ENCODE measurements at regions not wholly inside any gene's neighbourhood (a gene's known extent, or its start where the extent isn't known, plus 50 kb on each side); places are given as distances from the start of the nearest gene placed in this dataset.

DNA sequence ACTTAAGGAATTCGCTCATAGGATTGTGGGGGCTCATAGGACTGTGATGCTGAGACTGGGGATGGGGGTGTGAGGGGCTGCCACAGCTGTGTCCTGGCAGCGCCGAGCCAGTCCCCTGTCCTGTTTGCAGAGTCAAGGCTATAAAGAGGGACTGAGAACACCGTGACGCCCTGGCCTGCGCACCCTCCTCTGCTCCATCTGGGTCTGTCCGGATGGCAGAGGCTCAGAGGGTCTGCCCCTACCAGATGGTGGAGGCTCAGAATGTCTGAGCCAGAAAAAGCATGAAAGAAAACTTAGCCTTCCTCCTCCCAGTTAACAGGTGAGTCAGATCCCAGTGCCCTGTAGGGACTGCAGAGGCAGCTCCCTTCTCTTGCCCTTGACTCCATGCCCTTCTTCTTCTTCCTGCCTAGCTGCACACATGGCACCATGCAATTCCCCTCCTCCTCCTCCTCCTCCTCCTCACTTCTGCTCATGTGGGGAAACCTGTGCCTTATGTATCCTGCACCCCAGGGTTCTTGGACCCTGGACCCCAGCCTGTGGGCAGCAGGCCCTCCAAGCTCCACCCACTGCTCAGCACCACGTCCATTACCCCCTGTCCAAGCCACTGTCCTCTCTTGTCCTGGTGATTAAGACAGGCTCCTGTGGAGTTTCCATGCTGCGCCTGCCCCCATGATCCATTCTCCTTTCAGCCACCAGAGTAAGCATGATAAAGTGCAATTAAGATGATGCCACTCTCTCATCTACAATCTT is 410.0 kb upstream of the SULF2 start:
- TF ChIP-seq POLR2AphosphoS5 (IDR thresholded peaks at IDR 0.05; ENCODE audit: low read depth), result no peak
- TF ChIP-seq GABPA (IDR thresholded peaks at IDR 0.05; ENCODE audit: low read depth), result no peak
- TF ChIP-seq SPI1 (IDR thresholded peaks at IDR 0.05; ENCODE audit: borderline replicate concordance, low read depth), result no peak
- TF ChIP-seq, protein P1, sequence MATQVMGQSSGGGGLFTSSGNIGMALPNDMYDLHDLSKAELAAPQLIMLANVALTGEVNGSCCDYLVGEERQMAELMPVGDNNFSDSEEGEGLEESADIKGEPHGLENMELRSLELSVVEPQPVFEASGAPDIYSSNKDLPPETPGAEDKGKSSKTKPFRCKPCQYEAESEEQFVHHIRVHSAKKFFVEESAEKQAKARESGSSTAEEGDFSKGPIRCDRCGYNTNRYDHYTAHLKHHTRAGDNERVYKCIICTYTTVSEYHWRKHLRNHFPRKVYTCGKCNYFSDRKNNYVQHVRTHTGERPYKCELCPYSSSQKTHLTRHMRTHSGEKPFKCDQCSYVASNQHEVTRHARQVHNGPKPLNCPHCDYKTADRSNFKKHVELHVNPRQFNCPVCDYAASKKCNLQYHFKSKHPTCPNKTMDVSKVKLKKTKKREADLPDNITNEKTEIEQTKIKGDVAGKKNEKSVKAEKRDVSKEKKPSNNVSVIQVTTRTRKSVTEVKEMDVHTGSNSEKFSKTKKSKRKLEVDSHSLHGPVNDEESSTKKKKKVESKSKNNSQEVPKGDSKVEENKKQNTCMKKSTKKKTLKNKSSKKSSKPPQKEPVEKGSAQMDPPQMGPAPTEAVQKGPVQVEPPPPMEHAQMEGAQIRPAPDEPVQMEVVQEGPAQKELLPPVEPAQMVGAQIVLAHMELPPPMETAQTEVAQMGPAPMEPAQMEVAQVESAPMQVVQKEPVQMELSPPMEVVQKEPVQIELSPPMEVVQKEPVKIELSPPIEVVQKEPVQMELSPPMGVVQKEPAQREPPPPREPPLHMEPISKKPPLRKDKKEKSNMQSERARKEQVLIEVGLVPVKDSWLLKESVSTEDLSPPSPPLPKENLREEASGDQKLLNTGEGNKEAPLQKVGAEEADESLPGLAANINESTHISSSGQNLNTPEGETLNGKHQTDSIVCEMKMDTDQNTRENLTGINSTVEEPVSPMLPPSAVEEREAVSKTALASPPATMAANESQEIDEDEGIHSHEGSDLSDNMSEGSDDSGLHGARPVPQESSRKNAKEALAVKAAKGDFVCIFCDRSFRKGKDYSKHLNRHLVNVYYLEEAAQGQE (IDR thresholded peaks at IDR 0.05; ENCODE audit: insufficient replicate concordance, low read depth), result no peak
- TF ChIP-seq CTCF (IDR thresholded peaks at IDR 0.05; ENCODE audit: insufficient read depth, low read length), result no peak
- H3K27ac ChIP-seq (replicated peaks), result no peak overlapping the region
- H3K4me3 ChIP-seq (replicated peaks; ENCODE audit: insufficient read depth, low read length), result no peak overlapping the region
- DNase-seq (ENCODE audit: low read depth in 1 of 2, low spot score in 1 of 2), result no peak
- no peaks in the 10 kb centered on the region for H3K27me3 ChIP-seq (ENCODE audit: insufficient read depth, poor library complexity, severe bottlenecking)

DNA sequence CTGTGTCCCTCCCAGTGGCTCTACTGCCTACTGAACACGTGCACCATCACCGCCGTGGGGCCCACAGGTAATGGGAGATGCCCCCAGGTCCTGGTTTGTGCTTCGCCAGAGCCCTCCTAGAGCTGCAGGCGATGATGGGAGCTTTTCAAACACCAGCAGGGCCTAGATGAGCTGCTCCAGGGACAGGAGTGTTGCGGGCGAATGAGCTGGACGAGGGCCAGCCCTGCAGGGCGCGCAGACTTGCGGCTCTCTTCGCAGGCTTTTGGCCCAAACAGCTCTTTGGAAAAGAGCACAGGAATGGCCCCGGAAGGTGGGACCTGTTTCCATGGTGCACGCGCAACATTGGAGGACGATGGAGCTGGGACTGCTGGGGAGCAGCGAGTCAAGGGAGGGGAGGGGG is 409.3 kb upstream of the SULF2 start:
- DNase-seq (ENCODE audit: low read depth in 1 of 2, low spot score in 1 of 2), result no peak
- no peak overlapping the region for H3K27ac ChIP-seq (replicated peaks)

DNA sequence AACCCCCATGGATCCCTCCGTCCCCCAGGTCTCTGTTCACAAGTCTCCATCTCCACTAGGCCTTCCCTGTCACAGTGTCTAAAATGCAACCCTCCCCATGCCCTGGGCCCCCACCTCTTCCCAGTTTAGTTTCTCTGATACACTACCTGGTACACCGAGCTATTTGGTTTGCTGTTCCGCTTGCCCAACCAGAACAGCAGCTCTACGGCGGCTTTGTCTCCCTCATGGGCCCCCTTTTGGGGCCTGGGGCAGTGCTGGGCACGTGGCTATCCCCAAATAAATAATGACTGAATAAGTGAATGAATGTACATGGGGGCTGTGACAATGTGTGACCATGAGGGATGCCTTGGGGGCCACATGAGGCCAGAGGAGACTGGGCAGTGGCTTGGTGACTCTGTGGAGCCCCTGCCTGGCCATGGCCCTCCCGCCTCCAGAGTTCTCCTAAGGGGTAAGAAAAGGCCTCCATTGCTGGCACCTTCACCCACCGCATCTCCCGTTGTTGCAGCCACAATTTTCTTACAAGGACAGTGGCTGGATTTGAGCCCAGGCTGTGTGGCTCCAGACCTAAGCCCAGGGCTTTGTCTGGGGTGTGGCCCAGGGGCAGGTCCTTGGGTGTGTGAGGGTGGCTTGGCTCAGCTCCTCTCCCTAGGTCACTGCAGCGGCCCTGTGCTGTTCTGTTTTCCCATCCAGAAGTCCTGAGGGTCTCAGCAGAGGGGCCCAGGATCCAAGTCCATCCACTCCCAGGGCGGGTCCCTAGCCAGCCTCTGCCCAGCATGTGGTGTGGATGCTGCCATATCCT is 408.5 kb upstream of the SULF2 start:
- DNase-seq (ENCODE audit: low read depth in 1 of 2, low spot score in 1 of 2), result no peak

More for the DNA sequence above, 409.3 kb upstream of the SULF2 start:
- no peak overlapping the region for H3K4me3 ChIP-seq (replicated peaks; ENCODE audit: insufficient read depth, low read length)
- no peak for TF ChIP-seq CTCF (IDR thresholded peaks at IDR 0.05; ENCODE audit: insufficient read depth, low read length)
- TF ChIP-seq SPI1 (IDR thresholded peaks at IDR 0.05; ENCODE audit: borderline replicate concordance, low read depth), result no peak
- TF ChIP-seq POLR2AphosphoS5 (IDR thresholded peaks at IDR 0.05; ENCODE audit: low read depth), result no peak
- H3K27me3 ChIP-seq (ENCODE audit: insufficient read depth, poor library complexity, severe bottlenecking), result no peaks in the 10 kb centered on the region

GRCh38 chr20:48192109-48192508 is 406.8 kb upstream of the SULF2 start:
- Histone ChIP-seq H3K27ac (replicated peaks) (no peak overlapping the region), H3K4me3 (replicated peaks; ENCODE audit: insufficient read depth, low read length) (no peak overlapping the region), H3K27me3 (ENCODE audit: insufficient read depth, poor library complexity, severe bottlenecking) (no peaks in the 10 kb centered on the region)
- TF ChIP-seq GABPA (IDR thresholded peaks at IDR 0.05; ENCODE audit: low read depth) (no peak), POLR2AphosphoS5 (IDR thresholded peaks at IDR 0.05; ENCODE audit: low read depth) (no peak), CTCF (IDR thresholded peaks at IDR 0.05; ENCODE audit: insufficient read depth, low read length) (no peak), SPI1 (IDR thresholded peaks at IDR 0.05; ENCODE audit: borderline replicate concordance, low read depth) (no peak)
- TF ChIP-seq, protein P1 (IDR thresholded peaks at IDR 0.05; ENCODE audit: insufficient replicate concordance, low read depth), result no peak
- DNase-seq (ENCODE audit: low read depth in 1 of 2, low spot score in 1 of 2), result no peak

More for the DNA sequence above, 408.5 kb upstream of the SULF2 start:
- TF ChIP-seq CTCF (IDR thresholded peaks at IDR 0.05; ENCODE audit: insufficient read depth, low read length) (no peak), SPI1 (IDR thresholded peaks at IDR 0.05; ENCODE audit: borderline replicate concordance, low read depth) (no peak)
- Histone ChIP-seq H3K27me3 (ENCODE audit: insufficient read depth, poor library complexity, severe bottlenecking) (no peaks in the 10 kb centered on the region), H3K4me3 (replicated peaks; ENCODE audit: insufficient read depth, low read length) (no peak overlapping the region), H3K27ac (replicated peaks) (no peak overlapping the region)
